HG03565 (cell line): ENCODE measurements at regions not wholly inside any gene's neighbourhood (a gene's known extent, or its start where the extent isn't known, plus 50 kb on each side); places are given as distances from the start of the nearest gene placed in this dataset.
"Not testable (repeated sequence)": the region's sequence is repeated elsewhere in the genome, so short reads cannot be mapped to it uniquely, and the experiment has no call there.

ENCODE experiments used
- ATAC-seq: cut with Tn5 transposase; IDR thresholded peaks from one replicate; pipeline ENCODE4 v1.9.1; 2021; ENCODE audit warnings: mild to moderate bottlenecking, moderate library complexity; ENCODE audit not compliant: unreplicated experiment

GRCh38 chr13:104580931-104581330 lies 1514.7 kb upstream of the SLC10A2 start:
- no peak for ATAC-seq

- ATAC-seq: no peak
These were observed 1511.0 kb upstream of the SLC10A2 start for GRCh38 chr13:104577071-104577815.

GRCh38 chr13:104571893-104572229 lies 1505.6 kb upstream of the SLC10A2 start:
- ATAC-seq: no peak

- ATAC-seq: no peak
These were observed 1505.1 kb upstream of the SLC10A2 start for GRCh38 chr13:104571161-104571892.

GRCh38 chr13:104567114-104567513 lies 1500.9 kb upstream of the SLC10A2 start:
- no peak for ATAC-seq

- ATAC-seq: no peak
These were observed 1499.7 kb upstream of the SLC10A2 start for GRCh38 chr13:104565888-104566287.

- ATAC-seq: no peak
These were observed 1487.7 kb upstream of the SLC10A2 start for GRCh38 chr13:104553896-104554295.

- no peak for ATAC-seq
These were observed 1487.0 kb upstream of the SLC10A2 start for GRCh38 chr13:104553186-104553585.

- no peak for ATAC-seq
These were observed 1468.6 kb upstream of the SLC10A2 start for GRCh38 chr13:104534847-104535246.

GRCh38 chr13:104532132-104532531 lies 1465.9 kb upstream of the SLC10A2 start:
- ATAC-seq: no peak

GRCh38 chr13:104530741-104531140 lies 1464.5 kb upstream of the SLC10A2 start:
- no peak for ATAC-seq

GRCh38 chr13:104526561-104526960 lies 1460.3 kb upstream of the SLC10A2 start:
- no peak for ATAC-seq

- ATAC-seq: no peak
These were observed 1459.2 kb upstream of the SLC10A2 start for GRCh38 chr13:104525467-104525866.

GRCh38 chr13:104522235-104523072 lies 1456.2 kb upstream of the SLC10A2 start:
- no peak for ATAC-seq

- no peak for ATAC-seq
These were observed 1444.2 kb upstream of the SLC10A2 start for GRCh38 chr13:104510422-104510821.

- not testable (repeated sequence) for ATAC-seq
These were observed 1427.3 kb upstream of the SLC10A2 start for GRCh38 chr13:104493502-104493901.

GRCh38 chr13:104491916-104492315 lies 1425.7 kb upstream of the SLC10A2 start:
- no peak for ATAC-seq

- ATAC-seq: no peak
These were observed 1420.8 kb upstream of the SLC10A2 start for GRCh38 chr13:104487006-104487405.

- ATAC-seq: no peak
These were observed 1419.4 kb upstream of the SLC10A2 start for GRCh38 chr13:104485571-104485970.

GRCh38 chr13:104483631-104484030 lies 1417.4 kb upstream of the SLC10A2 start:
- no peak for ATAC-seq

GRCh38 chr13:104477261-104477660 lies 1411.0 kb upstream of the SLC10A2 start:
- ATAC-seq: no peak

- no peak for ATAC-seq
These were observed 1407.7 kb upstream of the SLC10A2 start for GRCh38 chr13:104473936-104474335.
